ENCODE measurements at regions not wholly inside any gene's neighbourhood (a gene's known extent, or its start where the extent isn't known, plus 50 kb on each side); places are given as distances from the start of the nearest gene placed in this dataset.

DNA sequence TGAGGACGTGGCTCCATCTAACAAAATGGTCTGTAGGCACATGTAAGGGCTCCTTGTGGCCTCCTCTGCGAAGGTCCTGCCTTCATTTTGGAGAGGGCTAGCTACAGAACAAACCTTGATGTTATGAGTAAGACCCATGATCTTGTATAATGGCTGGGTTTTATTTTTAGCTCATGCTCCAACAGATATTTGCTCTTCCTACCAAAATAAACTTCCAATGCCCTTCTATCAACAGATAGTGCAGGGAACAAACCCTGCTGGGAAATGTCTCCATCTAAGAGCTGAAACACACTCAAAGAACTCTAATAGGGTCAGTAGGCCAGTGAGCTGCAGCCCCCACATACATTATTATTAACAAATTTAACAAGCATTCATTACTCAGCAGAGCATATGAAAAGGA, 189.5 kb downstream of the LURAP1L start:
- no peak overlapping the region for H3K4me3 ChIP-seq (ENCODE audit: low read depth, low read length)
- TF ChIP-seq CTCF (IDR thresholded peaks at IDR 0.05; ENCODE audit: insufficient read depth, low read depth, low read length), result no peak
- no peak for DNase-seq (ENCODE audit: low read depth)

- TF ChIP-seq CTCF (IDR thresholded peaks at IDR 0.05; ENCODE audit: insufficient read depth, low read depth, low read length), result no peak
- no peak overlapping the region for H3K4me3 ChIP-seq (ENCODE audit: low read depth, low read length)
- no peak for DNase-seq (ENCODE audit: low read depth)
Observed at GRCh38 chr9:12965303-12965702, 190.5 kb downstream of the LURAP1L start.

GRCh38 chr9:12968093-12968492, 193.3 kb downstream of the LURAP1L start:
- peak; percentile 78 for DNase-seq (ENCODE audit: low read depth)
- no peak for TF ChIP-seq CTCF (IDR thresholded peaks at IDR 0.05; ENCODE audit: insufficient read depth, low read depth, low read length)

DNA sequence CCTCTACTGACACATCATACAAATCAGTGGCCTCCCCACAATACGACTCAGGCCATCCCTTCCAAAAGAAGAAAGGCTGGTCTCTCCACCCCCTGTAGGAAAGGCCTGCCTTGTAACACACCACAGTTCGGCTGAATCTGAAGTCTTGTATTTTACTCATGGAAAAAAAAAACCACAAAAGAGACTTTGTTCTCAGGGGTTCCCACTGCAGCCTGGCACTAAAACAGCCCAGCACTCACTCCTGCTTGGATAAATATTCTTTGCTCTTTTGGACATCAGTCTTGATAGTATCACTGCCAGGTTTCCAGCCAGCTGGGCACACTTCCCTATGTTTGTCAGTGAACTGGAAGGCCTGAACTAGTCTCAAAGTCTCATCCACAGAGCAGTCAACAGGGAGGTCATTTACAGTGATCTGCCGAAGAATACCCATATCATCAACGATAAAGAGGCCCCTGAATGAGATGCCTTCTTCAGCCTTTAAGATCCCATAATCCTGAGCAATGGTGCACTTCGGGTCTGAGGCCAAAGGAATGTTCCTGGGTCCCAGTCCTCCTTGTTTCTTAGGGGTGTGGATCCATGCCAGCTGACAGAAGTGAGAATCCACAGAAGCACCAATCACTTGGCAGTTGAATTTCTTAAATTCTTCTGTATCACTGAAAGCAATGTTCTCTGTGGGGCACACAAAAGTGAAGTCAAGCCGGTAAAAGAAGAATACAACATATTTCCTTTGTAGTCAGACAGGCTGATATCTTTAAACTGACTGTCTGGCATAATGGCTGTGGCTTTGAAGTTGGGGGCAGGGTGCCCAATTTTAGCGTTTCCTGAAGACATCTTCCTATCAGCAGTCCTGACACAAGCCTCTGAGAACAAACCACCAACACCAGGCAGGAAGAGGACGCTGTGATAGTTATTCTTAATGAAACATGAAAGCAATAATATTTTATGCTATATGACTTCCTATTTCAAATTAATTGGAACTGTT, 198.1 kb downstream of the LURAP1L start:
- H3K4me3 ChIP-seq (ENCODE audit: low read depth, low read length), result no peak overlapping the region
- no peak for TF ChIP-seq CTCF (IDR thresholded peaks at IDR 0.05; ENCODE audit: insufficient read depth, low read depth, low read length)
- peak; percentile 10 for DNase-seq (ENCODE audit: low read depth)

More at GRCh38 chr9:12968093-12968492, 193.3 kb downstream of the LURAP1L start:
- H3K4me3 ChIP-seq (ENCODE audit: low read depth, low read length), result no peak overlapping the region

DNA sequence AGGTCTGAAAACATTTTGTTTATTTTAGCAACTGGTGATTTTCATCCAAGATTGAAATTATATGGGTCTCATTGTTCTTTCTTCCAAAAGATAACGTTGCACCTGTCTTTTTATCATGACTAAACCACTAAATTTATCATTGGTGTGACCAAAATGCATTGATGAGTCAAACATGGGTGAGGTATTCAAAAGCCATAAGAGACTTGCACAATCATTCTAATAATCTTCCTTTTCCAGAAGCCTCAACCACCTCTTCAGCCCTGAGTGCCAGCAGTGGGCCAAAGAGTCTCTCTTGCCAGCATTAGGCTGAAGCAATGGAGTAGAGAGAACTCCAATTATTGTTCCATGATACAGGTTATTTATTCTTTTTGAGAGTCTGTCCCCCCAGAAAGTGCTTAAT, 198.9 kb downstream of the LURAP1L start:
- DNase-seq (ENCODE audit: low read depth), result no peak
- H3K4me3 ChIP-seq (ENCODE audit: low read depth, low read length), result no peak overlapping the region
- TF ChIP-seq CTCF (IDR thresholded peaks at IDR 0.05; ENCODE audit: insufficient read depth, low read depth, low read length), result no peak

DNA sequence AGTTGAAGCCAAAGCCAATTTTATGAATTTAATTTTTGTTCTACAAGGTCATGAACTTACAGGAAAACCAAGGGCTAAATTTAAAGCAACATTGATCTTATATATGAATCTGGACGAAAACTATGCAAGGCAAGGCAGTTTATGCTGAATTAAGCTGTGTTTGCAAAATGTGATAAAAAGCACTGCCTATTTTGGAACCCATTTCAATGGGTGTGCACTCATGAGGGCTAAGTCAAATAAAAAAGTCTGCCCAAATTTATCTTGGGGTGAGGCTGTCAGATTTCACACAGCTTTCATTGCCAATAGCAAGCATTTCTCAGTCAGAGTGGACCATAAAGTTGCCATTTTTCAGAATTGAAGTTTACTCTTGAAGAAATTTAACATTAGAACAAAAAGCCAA, 199.9 kb downstream of the LURAP1L start:
- DNase-seq (ENCODE audit: low read depth), result no peak
- TF ChIP-seq CTCF (IDR thresholded peaks at IDR 0.05; ENCODE audit: insufficient read depth, low read depth, low read length), result no peak
- no peak overlapping the region for H3K4me3 ChIP-seq (ENCODE audit: low read depth, low read length)

Measured in fibroblast of villous mesenchyme (primary cell).